ENCODE measurements at regions not wholly inside any gene's neighbourhood (a gene's known extent, or its start where the extent isn't known, plus 50 kb on each side); places are given as distances from the start of the nearest gene placed in this dataset.

- no peak for DNase-seq (ENCODE audit: low spot score)
Measured at GRCh38 chr5:158354958-158355357, 496.0 kb upstream of the CLINT1 start.

DNA sequence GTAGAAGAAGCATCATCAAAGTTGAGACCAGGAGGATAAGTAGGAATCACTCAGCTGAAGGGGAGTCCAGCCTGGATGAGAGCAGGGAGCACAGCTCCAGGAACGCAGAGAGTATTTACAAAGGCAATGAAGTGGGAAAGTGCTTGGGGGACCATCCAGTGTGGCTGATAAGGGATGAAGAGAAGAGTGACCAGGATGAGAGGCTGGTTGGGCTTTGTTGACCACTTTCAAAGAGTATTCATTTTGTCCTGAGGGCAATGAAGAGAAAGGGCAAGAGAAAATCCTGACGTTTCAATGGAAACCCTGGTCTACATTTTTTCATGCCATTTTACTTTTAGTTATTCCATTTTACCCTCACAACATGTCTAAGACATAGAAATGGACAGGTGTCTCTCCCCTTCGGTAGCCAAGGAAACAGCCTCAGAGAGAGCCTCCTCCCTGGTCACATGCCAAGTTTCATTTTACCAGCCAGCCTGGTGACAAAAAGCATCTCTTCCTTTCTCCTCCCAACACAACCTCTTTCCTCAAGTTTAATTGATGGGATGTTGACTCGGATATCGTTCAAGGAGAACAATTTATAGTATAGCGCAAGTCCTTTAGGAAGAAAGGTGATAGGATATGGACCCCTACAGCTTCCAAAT lies 492.7 kb upstream of the CLINT1 start:
- DNase-seq (ENCODE audit: low spot score) = no peak

DNA sequence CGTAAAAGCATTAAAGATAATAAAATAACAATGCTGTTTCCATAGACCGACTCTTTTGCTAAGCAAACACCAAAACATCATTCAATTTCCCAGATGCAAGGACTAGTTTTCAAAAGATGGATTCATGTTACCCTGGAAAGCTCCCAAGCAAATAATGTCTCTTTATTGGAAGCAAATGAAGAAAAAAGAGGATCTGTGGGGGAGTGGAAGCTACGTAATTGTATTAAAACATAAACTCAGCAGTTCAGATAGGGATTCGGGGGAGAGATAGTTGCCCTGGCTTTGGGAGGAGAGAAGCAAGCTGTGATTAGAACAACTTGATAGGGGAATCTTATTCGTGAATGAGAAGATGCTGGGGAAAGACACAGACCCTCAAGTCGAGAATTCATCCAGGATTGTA lies 491.0 kb upstream of the CLINT1 start:
- no peak for DNase-seq (ENCODE audit: low spot score)

- DNase-seq (ENCODE audit: low spot score) = no peak
Measured at GRCh38 chr5:158344376-158344775, 485.4 kb upstream of the CLINT1 start.

DNA sequence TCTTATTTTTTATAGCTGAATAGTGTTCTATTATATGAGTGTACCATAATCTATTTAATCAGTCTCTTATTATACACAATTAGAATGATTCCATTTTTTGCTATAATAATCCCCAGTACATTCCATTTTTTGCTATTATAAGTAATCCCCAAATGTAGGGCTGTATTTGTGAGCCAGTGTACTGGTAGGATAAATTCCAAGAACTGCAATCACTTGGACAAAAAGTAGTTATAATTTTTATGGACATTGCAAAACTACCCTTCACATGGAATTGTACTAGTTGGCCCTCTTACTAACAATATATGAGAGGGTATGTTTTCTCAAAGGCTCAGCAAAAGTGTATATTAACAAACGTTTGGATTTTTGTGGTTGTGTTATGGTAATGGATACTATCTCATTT lies 481.7 kb upstream of the CLINT1 start:
- DNase-seq (ENCODE audit: low spot score) = no peak

- DNase-seq (ENCODE audit: low spot score) = no peak
Measured at GRCh38 chr5:158326256-158326655, 467.3 kb upstream of the CLINT1 start.

- no peak for DNase-seq (ENCODE audit: low spot score)
Measured at GRCh38 chr5:158324236-158324635, 465.3 kb upstream of the CLINT1 start.

DNA sequence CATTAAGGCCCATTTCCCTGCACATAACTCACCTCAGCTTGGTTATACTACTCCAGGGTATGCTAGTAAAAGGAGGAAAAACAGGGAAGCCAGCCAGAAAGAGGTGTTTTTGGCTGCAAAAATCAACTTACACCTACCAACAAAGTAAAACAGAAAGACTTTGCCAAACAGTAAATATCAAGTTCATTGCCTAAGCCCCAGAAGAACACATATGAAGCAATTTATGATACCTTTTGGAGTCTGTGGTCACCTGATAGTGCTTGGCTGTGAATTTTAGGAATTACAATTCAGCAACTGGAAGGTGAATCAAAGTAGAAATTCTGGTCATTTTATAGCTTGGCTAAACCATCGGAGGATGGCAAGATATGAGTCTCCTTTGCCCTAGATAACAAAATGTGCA lies 463.7 kb upstream of the CLINT1 start:
- DNase-seq (ENCODE audit: low spot score) = no peak

DNA sequence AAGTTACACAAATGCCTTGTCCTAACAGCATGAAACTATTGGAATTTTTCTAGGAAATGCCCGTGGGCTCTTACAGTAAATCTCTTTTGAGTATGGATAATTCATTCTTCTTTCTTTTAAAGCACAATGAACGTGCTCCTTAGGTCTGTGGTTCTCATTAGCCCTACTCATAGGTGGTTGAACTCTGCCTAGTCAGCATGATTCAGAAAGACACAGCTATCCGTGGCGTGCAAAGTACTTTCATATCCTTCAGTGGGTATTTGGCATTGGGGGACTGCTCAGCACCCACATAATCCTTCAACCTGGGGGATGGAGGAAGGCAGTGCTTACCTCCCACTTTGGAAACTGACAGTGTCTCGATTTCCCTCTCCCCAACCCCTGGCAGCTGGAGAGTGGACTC lies 462.0 kb upstream of the CLINT1 start:
- DNase-seq (ENCODE audit: low spot score) = no peak

- no peak for DNase-seq (ENCODE audit: low spot score)
Measured at GRCh38 chr5:158320178-158320674, 461.3 kb upstream of the CLINT1 start.

DNA sequence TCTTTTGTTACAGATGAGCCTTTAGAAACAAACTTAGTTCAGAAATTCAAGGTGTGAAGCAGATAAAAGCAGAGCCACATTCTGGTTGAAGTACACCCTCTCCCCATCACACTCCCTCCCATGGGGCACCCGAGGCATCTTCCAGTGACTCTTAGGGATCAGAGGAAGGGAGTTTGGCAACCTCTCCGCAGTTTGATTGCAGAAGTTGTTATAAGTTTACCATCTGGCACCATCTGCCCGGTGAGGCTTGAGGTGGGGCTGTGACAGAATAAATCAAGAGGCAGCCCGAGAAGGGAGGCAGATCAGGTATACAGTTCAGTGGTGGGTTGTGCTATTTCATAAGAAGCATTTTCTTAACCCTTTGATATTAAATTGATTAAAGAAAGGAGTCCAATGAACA lies 458.6 kb upstream of the CLINT1 start:
- no peak for DNase-seq (ENCODE audit: low spot score)

- DNase-seq (ENCODE audit: low spot score) = no peak
Measured at GRCh38 chr5:158313733-158314464, 455.0 kb upstream of the CLINT1 start.

- DNase-seq (ENCODE audit: low spot score) = no peak
Measured at GRCh38 chr5:158313027-158313732, 454.2 kb upstream of the CLINT1 start.

DNA sequence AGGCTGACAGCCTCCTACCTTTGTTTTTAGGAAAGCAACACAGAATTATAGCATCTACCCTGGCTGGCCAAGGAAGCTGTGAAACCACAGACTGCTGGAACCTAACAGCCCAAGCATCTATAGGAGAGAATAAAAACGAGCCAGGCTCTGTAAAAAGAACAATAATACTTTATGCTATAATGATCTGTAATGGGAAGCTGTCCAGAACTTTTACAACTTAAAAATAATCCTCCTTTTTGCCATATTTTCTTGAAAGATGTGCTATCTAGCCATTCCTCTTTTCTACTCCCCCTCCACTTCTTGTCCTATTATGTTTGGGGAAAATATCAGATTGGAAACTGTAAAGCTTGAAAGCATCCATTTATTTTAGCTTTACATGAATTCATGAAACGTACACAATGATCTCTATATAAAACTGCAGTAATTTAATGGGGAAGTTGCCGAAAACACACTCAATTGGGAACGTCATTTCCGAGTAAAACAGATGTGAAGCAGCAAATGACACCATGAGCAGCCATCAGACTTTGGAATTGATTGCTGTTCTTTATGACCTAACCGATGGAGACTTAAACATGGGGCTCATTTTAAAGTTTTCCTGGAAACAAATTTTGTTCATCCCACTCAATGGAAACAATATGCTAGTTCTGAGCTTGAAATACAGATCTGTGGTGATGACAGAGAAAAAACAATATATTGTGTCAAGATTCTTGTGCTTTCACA lies 450.3 kb upstream of the CLINT1 start:
- DNase-seq (ENCODE audit: low spot score) = no peak

DNA sequence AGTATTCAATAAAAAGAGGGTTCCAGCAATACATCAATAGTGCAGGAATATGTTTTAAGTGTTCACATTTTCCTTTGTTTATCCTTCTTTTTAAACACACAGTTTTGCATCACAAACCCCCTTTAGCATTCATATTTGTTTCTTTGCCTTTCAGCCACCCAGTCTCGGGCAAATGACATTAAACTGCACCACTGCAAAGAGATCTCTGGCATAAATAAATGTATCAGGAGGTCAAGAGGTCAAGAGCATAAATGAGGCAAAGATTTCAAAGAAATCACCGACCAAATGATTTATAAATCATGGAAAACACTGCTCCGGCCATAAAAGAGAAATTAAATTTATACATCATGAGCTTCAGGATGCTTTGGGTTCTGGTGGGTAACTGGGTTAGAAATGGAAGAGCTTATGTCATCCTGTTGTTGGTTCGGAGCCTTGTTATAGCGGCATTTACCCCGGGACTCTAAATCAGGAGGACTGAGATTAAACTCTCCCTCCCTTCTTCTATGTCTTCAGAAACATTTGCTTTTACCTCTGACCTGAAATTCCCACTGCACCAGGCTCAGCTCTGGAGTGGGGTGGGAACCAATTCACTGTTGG lies 449.6 kb upstream of the CLINT1 start:
- DNase-seq (ENCODE audit: low spot score) = no peak

GRCh38 chr5:158305861-158306260 lies 446.9 kb upstream of the CLINT1 start:
- DNase-seq (ENCODE audit: low spot score) = no peak

- DNase-seq (ENCODE audit: low spot score) = no peak
Measured at GRCh38 chr5:158304607-158305006, 445.7 kb upstream of the CLINT1 start.

GRCh38 chr5:158303883-158304282 lies 444.9 kb upstream of the CLINT1 start:
- no peak for DNase-seq (ENCODE audit: low spot score)

GRCh38 chr5:158303275-158303674 lies 444.3 kb upstream of the CLINT1 start:
- no peak for DNase-seq (ENCODE audit: low spot score)

GRCh38 chr5:158302029-158302428 lies 443.1 kb upstream of the CLINT1 start:
- DNase-seq (ENCODE audit: low spot score) = no peak

GRCh38 chr5:158301186-158301585 lies 442.2 kb upstream of the CLINT1 start:
- no peak for DNase-seq (ENCODE audit: low spot score)

DNA sequence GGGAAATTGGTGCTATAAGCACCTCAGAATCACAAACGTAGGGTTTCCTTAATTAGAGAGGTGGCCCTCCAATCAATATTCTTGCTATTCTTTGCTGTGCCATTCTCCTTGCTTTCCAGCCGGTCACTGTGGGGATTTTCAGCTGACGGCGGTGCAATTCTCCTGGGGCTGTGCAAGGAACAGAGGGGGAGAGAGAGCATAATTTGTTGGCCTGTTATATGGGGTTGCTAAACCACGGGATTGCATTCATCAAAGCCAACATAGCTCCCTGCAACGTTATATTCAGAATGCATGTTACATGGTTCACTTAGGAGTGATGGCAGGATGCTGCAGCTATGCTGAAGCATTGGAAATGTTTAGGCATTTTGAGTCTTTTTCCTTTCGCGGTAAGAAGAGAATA lies 441.3 kb upstream of the CLINT1 start:
- DNase-seq (ENCODE audit: low spot score) = no peak

Measured in left forelimb (tissue), 1 donor.